ENCODE measurements at regions not wholly inside any gene's neighbourhood (a gene's known extent, or its start where the extent isn't known, plus 50 kb on each side); places are given as distances from the start of the nearest gene placed in this dataset.

DNA sequence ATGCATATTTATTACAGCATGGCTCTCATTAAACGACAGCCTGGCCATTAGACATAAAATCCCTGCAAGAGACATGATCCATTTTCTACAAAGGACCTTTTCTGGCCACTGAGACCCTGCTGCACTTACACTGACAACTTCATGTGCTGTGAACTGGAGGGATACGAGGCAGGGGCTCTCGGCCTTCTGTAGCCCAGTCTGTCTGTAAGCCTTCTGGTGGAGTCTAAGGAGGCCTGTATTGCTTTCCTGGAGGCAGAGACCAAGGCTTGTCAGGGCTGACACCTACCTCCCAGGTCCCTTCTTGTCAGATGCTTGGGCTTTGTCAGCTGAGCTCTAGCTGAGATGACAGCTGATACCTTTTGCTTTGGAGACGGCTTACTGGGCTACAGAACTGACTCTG is 776.9 kb upstream of the ARPP21 start:
- no peak for TF ChIP-seq POLR2A (IDR thresholded peaks at IDR 0.05; ENCODE audit: low read depth, low read length)
- TF ChIP-seq POLR2AphosphoS5 (IDR thresholded peaks at IDR 0.05; ENCODE audit: low read depth, low read length), result no peak
- TF ChIP-seq TAF1 (IDR thresholded peaks at IDR 0.05; ENCODE audit: borderline replicate concordance, low read depth, low read length), result no peak

Measured in GM12892 (cell line).